ENCODE measurements at regions not wholly inside any gene's neighbourhood (a gene's known extent, or its start where the extent isn't known, plus 50 kb on each side); places are given as distances from the start of the nearest gene placed in this dataset.
"Not testable (repeated sequence)": the region's sequence is repeated elsewhere in the genome, so short reads cannot be mapped to it uniquely, and the experiment has no call there.

- Histone ChIP-seq H3K4me3 (no peak overlapping the region), H3K27me3 (no peaks in the 10 kb centered on the region), H3K4me1 (no peaks in the 10 kb centered on the region), H3K9me3 (no peaks in the 10 kb centered on the region), H3K27ac (no peak overlapping the region), H3K36me3 (no peaks in the 10 kb centered on the region)
- no peak for TF ChIP-seq POLR2A (IDR thresholded peaks at IDR 0.05)
- no peak for TF ChIP-seq CTCF (IDR thresholded peaks at IDR 0.05)
- no peak for DNase-seq
Measured at GRCh38 chr3:78343221-78343620, 1303.3 kb downstream of the ROBO2 start.

- not testable (repeated sequence) for H3K4me3 ChIP-seq, H3K9me3 ChIP-seq, H3K36me3 ChIP-seq, H3K27me3 ChIP-seq, H3K4me1 ChIP-seq, H3K27ac ChIP-seq, DNase-seq
Measured at GRCh38 chr3:78344267-78344666, 1304.4 kb downstream of the ROBO2 start.

- Histone ChIP-seq H3K4me1 (no peaks in the 10 kb centered on the region), H3K4me3 (no peak overlapping the region), H3K36me3 (no peaks in the 10 kb centered on the region), H3K27me3 (no peaks in the 10 kb centered on the region), H3K27ac (no peak overlapping the region), H3K9me3 (no peaks in the 10 kb centered on the region)
- DNase-seq: no peak
- no peak for TF ChIP-seq POLR2A (IDR thresholded peaks at IDR 0.05)
Measured at GRCh38 chr3:78344918-78345317, 1305.0 kb downstream of the ROBO2 start.

- no peak for DNase-seq
- Histone ChIP-seq H3K4me1 (no peaks in the 10 kb centered on the region), H3K4me3 (no peak overlapping the region), H3K27ac (no peak overlapping the region), H3K36me3 (no peaks in the 10 kb centered on the region), H3K27me3 (no peaks in the 10 kb centered on the region), H3K9me3 (no peaks in the 10 kb centered on the region)
- TF ChIP-seq CTCF (IDR thresholded peaks at IDR 0.05) (no peak), POLR2A (IDR thresholded peaks at IDR 0.05) (no peak)
Measured at GRCh38 chr3:78347176-78347575, 1307.3 kb downstream of the ROBO2 start.

- no peak for DNase-seq
- no peaks in the 10 kb centered on the region for H3K27me3 ChIP-seq
- H3K27ac ChIP-seq: no peak overlapping the region
- TF ChIP-seq CTCF (IDR thresholded peaks at IDR 0.05) (no peak), POLR2A (IDR thresholded peaks at IDR 0.05) (no peak)
- no peaks in the 10 kb centered on the region for H3K36me3 ChIP-seq
- no peak overlapping the region for H3K4me3 ChIP-seq
- no peaks in the 10 kb centered on the region for H3K4me1 ChIP-seq
- no peaks in the 10 kb centered on the region for H3K9me3 ChIP-seq
Measured at GRCh38 chr3:78348664-78349063, 1308.8 kb downstream of the ROBO2 start.

- H3K27ac ChIP-seq: no peak overlapping the region
- TF ChIP-seq POLR2A (IDR thresholded peaks at IDR 0.05): no peak
- TF ChIP-seq CTCF (IDR thresholded peaks at IDR 0.05): no peak
- H3K4me3 ChIP-seq: no peak overlapping the region
- H3K4me1 ChIP-seq: no peaks in the 10 kb centered on the region
- H3K27me3 ChIP-seq: no peaks in the 10 kb centered on the region
- no peaks in the 10 kb centered on the region for H3K36me3 ChIP-seq
- no peak for DNase-seq
- no peaks in the 10 kb centered on the region for H3K9me3 ChIP-seq
Measured at GRCh38 chr3:78349571-78349970, 1309.7 kb downstream of the ROBO2 start.

- H3K36me3 ChIP-seq: no peaks in the 10 kb centered on the region
- DNase-seq: no peak
- H3K27me3 ChIP-seq: no peaks in the 10 kb centered on the region
- no peaks in the 10 kb centered on the region for H3K9me3 ChIP-seq
- H3K4me1 ChIP-seq: no peaks in the 10 kb centered on the region
- H3K4me3 ChIP-seq: no peak overlapping the region
- TF ChIP-seq POLR2A (IDR thresholded peaks at IDR 0.05): no peak
- no peak for TF ChIP-seq CTCF (IDR thresholded peaks at IDR 0.05)
- no peak overlapping the region for H3K27ac ChIP-seq
Measured at GRCh38 chr3:78351334-78351733, 1311.4 kb downstream of the ROBO2 start.

All from Peyer's patch (tissue), 4 donors.